ENCODE measurements at regions not wholly inside any gene's neighbourhood (a gene's known extent, or its start where the extent isn't known, plus 50 kb on each side); places are given as distances from the start of the nearest gene placed in this dataset.

DNA sequence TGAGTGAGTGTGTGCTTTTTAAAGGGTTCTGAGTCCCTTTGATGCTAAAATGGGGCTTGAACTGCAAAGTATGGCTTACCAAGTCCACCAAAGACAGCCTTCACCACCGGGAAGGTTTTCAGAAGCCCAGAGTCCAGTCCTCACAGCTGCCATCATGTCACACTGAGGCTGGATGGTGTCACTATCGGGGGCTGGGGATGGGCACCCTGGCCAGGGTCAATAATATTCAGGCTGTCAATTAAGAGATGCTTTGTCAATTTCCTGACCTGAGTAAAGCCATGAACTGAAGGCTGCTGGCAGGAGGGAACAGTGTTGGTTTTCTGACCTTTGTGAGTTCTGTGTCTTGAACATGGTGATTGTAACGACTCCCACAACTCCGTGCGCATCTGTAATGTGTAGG is 373.0 kb upstream of the B3GAT1 start:
- ChIA-PET POLR2A (no interaction called here), CTCF (no interaction called here)
- Histone ChIP-seq H3K9me3 (ENCODE audit: control insufficient read depth, insufficient read depth, low read depth, low read length) (no peaks in the 10 kb centered on the region), H3K4me3 (ENCODE audit: low read depth, low read length) (no peak overlapping the region), H3K4me1 (ENCODE audit: control insufficient read depth, insufficient read depth, low read length) (no peaks in the 10 kb centered on the region), H3K27ac (ENCODE audit: extremely low read depth, low read depth, low read length) (no peak overlapping the region), H3K36me3 (ENCODE audit: control insufficient read depth in 2 of 2, insufficient read depth in 1 of 2, low read length in 2 of 2) (no peaks in the 10 kb centered on the region)
- no peak for TF ChIP-seq ZNF169 (tag by site-specific recombination; IDR thresholded peaks at IDR 0.05)
- TF ChIP-seq ZNF560 (tag by site-specific recombination; IDR thresholded peaks at IDR 0.05; ENCODE audit: borderline replicate concordance), result no peak
- no peak for TF ChIP-seq GLIS1 (tag by site-specific recombination; IDR thresholded peaks at IDR 0.05)
- no peak for TF ChIP-seq ZSCAN16 (tag by site-specific recombination; IDR thresholded peaks at IDR 0.05)
- TF ChIP-seq MEIS1 (CRISPR knock-in tag; IDR thresholded peaks at IDR 0.05; ENCODE audit: borderline replicate concordance), result no peak
- TF ChIP-seq ZNF510 (tag by site-specific recombination; IDR thresholded peaks at IDR 0.05; ENCODE audit: insufficient replicate concordance), result no peak
- no peak for TF ChIP-seq GLI2 (tag by site-specific recombination; IDR thresholded peaks at IDR 0.05; ENCODE audit: borderline replicate concordance, low read depth)

- no peaks in the 10 kb centered on the region for H3K9me3 ChIP-seq (ENCODE audit: control insufficient read depth, insufficient read depth, low read depth, low read length)
- POLR2A ChIA-PET, result no interaction called here
- no peak for TF ChIP-seq ZNF555 (tag by site-specific recombination; conservative IDR thresholded peaks at IDR 0.05)
- no peak for TF ChIP-seq ZBTB21 (tag by site-specific recombination; IDR thresholded peaks at IDR 0.05)
- TF ChIP-seq, protein P1, sequence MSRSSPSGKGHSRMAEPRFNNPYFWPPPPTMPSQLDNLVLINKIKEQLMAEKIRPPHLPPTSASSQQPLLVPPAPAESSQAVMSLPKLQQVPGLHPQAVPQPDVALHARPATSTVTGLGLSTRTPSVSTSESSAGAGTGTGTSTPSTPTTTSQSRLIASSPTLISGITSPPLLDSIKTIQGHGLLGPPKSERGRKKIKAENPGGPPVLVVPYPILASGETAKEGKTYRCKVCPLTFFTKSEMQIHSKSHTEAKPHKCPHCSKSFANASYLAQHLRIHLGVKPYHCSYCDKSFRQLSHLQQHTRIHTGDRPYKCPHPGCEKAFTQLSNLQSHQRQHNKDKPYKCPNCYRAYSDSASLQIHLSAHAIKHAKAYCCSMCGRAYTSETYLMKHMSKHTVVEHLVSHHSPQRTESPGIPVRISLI (tag by site-specific recombination; IDR thresholded peaks at IDR 0.05), result no peak
- TF ChIP-seq ZNF221 (tag by site-specific recombination; IDR thresholded peaks at IDR 0.05; ENCODE audit: borderline replicate concordance), result no peak
- H3K4me3 ChIP-seq (ENCODE audit: low read depth, low read length), result no peak overlapping the region
- no peaks in the 10 kb centered on the region for H3K4me1 ChIP-seq (ENCODE audit: control insufficient read depth, insufficient read depth, low read length)
- H3K36me3 ChIP-seq (ENCODE audit: control insufficient read depth in 2 of 2, insufficient read depth in 1 of 2, low read length in 2 of 2), result no peaks in the 10 kb centered on the region
- CTCF ChIA-PET, result no interaction called here
- H3K27ac ChIP-seq (ENCODE audit: extremely low read depth, low read depth, low read length), result no peak overlapping the region
These were observed 372.5 kb upstream of the B3GAT1 start for GRCh38 chr11:134784568-134784967.

- Histone ChIP-seq H3K27ac (ENCODE audit: extremely low read depth, low read depth, low read length) (no peak overlapping the region), H3K4me3 (ENCODE audit: low read depth, low read length) (no peak overlapping the region), H3K36me3 (ENCODE audit: control insufficient read depth in 2 of 2, insufficient read depth in 1 of 2, low read length in 2 of 2) (no peaks in the 10 kb centered on the region), H3K9me3 (ENCODE audit: control insufficient read depth, insufficient read depth, low read depth, low read length) (no peaks in the 10 kb centered on the region), H3K4me1 (ENCODE audit: control insufficient read depth, insufficient read depth, low read length) (no peaks in the 10 kb centered on the region)
- TF ChIP-seq, protein P2, sequence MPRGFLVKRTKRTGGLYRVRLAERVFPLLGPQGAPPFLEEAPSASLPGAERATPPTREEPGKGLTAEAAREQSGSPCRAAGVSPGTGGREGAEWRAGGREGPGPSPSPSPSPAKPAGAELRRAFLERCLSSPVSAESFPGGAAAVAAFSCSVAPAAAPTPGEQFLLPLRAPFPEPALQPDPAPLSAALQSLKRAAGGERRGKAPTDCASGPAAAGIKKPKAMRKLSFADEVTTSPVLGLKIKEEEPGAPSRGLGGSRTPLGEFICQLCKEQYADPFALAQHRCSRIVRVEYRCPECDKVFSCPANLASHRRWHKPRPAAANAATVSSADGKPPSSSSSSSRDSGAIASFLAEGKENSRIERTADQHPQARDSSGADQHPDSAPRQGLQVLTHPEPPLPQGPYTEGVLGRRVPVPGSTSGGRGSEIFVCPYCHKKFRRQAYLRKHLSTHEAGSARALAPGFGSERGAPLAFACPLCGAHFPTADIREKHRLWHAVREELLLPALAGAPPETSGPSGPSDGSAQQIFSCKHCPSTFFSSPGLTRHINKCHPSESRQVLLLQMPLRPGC (tag by site-specific recombination; IDR thresholded peaks at IDR 0.05), result no peak
- CTCF ChIA-PET, result interaction anchor here (0.7 kb wide), 1 partner anchor 84 kb away, joined by 3 read pairs; no protein-coding TSS in a partner anchor
- POLR2A ChIA-PET, result no interaction called here
These were observed 372.0 kb upstream of the B3GAT1 start for GRCh38 chr11:134784046-134784445.

DNA sequence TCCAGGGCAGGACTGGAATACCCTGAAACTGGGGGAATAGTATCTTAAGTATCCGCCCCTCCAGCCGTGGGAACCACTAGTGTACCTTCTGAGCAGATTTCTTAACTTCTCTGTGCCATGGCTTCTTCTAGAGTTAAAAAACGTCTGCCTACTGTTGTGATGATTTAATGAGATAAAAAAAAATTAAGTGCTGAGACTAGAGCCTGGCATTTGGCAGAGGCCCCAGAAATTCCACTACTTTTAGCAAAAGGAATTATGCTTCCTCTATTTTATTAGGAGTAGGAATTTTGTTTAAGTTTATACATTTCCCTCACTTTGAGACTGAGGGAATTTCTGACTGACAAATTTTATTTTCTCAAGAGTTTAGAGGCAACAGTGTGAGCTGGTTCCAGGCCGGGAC is 371.2 kb upstream of the B3GAT1 start:
- Histone ChIP-seq H3K4me3 (ENCODE audit: low read depth, low read length) (no peak overlapping the region), H3K4me1 (ENCODE audit: control insufficient read depth, insufficient read depth, low read length) (no peaks in the 10 kb centered on the region), H3K27ac (ENCODE audit: extremely low read depth, low read depth, low read length) (no peak overlapping the region), H3K36me3 (ENCODE audit: control insufficient read depth in 2 of 2, insufficient read depth in 1 of 2, low read length in 2 of 2) (no peaks in the 10 kb centered on the region), H3K9me3 (ENCODE audit: control insufficient read depth, insufficient read depth, low read depth, low read length) (no peaks in the 10 kb centered on the region)
- CTCF ChIA-PET, result no interaction called here
- POLR2A ChIA-PET, result no interaction called here
- TF ChIP-seq ZNF248 (tag by site-specific recombination; IDR thresholded peaks at IDR 0.05), result no peak

- Histone ChIP-seq H3K9me3 (ENCODE audit: control insufficient read depth, insufficient read depth, low read depth, low read length) (no peaks in the 10 kb centered on the region), H3K4me1 (ENCODE audit: control insufficient read depth, insufficient read depth, low read length) (no peaks in the 10 kb centered on the region), H3K4me3 (ENCODE audit: low read depth, low read length) (no peak overlapping the region), H3K27ac (ENCODE audit: extremely low read depth, low read depth, low read length) (no peak overlapping the region), H3K36me3 (ENCODE audit: control insufficient read depth in 2 of 2, insufficient read depth in 1 of 2, low read length in 2 of 2) (no peaks in the 10 kb centered on the region)
- ChIA-PET POLR2A (no interaction called here), CTCF (no interaction called here)
- TF ChIP-seq ZNF223 (tag by site-specific recombination; IDR thresholded peaks at IDR 0.05) (no peak), ZNF133 (tag by site-specific recombination; IDR thresholded peaks at IDR 0.05) (no peak), ZNF654 (tag by site-specific recombination; IDR thresholded peaks at IDR 0.05; ENCODE audit: low read depth) (no peak), SETDB1 (IDR thresholded peaks at IDR 0.05; ENCODE audit: insufficient read length, low read length) (no peak), FEZF1 (tag by site-specific recombination; IDR thresholded peaks at IDR 0.05) (peak; percentile 82), KLF10 (tag by site-specific recombination; IDR thresholded peaks at IDR 0.05) (0 out of 2 replicates have a peak, but pooled peaks have one; percentile 2), ZFHX2 (tag by site-specific recombination; conservative IDR thresholded peaks at IDR 0.05) (no peak), MYNN (tag by site-specific recombination; IDR thresholded peaks at IDR 0.05; ENCODE audit: borderline replicate concordance) (no peak)
- TF ChIP-seq, protein P2 (tag by site-specific recombination; IDR thresholded peaks at IDR 0.05), result 0 out of 2 replicates have a peak, but pooled peaks have one; percentile 44
These were observed 369.4 kb upstream of the B3GAT1 start for GRCh38 chr11:134781380-134781866.

Measured in HEK293 (cell line).